Pons (tissue), 1 donor: ENCODE measurements at regions not wholly inside any gene's neighbourhood (a gene's known extent, or its start where the extent isn't known, plus 50 kb on each side); places are given as distances from the start of the nearest gene placed in this dataset.
"Not testable (repeated sequence)": the region's sequence is repeated elsewhere in the genome, so short reads cannot be mapped to it uniquely, and the experiment has no call there.

ENCODE experiments used
- DNase-seq: peaks from one replicate; pipeline ENCODE4 v3.0.0-alpha.2; 2016; ENCODE audit warnings: low spot score

DNA sequence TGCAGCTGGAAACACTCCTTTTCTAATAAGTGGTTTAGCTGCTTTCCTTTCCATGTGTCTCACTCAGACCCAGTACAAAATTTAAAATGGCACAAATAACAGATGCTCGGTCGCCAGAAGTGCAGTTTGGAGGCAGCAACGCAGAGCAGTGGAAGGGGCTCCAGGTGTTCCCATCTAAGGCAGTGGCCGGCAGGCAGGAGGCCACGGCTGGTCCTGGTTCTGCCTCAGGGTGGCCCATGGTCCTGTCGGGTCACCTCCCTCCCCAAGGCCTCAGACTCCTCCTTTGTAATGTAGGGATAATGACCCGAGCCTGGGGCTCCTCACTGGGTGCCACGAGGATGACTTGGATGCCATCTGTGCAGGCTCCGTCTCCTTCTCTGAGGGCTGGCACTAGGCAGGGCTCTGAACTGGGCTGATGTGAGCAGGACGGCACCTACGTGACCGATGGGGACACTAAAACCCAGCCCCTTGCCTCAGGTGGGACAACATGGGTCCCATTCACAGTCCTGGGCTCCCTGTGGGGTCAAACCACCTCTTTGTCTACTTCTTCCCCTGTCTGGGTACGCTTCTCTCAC is 80.9 kb upstream of the SLC66A3 start:
- DNase-seq = no peak

DNA sequence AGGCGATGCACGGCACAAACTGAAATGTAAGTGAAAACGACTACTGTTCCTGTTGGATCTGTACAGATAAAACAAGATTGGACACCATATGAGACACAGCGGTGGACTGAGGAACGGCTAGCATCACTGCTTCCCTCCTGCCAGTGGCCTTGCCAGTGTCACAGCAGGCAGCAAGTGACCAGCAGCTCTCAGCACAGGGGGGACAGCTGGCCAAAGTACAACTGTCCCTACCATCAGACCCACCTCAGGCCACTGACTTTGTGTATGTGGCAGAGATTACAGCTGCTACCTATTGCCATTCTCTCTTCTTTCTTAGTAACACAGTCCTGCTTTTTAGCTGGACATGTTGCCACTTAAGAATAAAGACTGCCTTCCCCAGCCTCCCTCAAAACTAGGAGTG is 80.0 kb upstream of the SLC66A3 start:
- no peak for DNase-seq

DNA sequence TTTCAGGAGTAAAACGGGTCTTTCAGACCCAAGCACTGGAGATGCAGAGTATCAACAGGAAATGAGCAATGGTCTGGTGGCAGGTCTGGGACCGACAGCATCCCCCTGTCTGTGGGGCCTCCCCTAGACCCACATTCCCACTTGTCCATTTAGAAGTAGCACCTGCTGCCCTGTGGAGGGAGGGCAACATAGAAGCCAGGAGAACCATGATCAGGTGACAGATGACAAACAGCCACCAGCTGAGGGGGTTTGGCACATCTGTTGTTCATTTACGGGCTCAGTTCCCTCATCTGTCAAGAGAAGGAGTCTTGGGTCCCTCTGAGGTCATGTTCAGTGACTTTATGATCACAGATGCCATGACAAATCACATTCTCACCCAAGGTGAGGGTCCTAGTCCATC is 77.9 kb upstream of the SLC66A3 start:
- DNase-seq = no peak

DNA sequence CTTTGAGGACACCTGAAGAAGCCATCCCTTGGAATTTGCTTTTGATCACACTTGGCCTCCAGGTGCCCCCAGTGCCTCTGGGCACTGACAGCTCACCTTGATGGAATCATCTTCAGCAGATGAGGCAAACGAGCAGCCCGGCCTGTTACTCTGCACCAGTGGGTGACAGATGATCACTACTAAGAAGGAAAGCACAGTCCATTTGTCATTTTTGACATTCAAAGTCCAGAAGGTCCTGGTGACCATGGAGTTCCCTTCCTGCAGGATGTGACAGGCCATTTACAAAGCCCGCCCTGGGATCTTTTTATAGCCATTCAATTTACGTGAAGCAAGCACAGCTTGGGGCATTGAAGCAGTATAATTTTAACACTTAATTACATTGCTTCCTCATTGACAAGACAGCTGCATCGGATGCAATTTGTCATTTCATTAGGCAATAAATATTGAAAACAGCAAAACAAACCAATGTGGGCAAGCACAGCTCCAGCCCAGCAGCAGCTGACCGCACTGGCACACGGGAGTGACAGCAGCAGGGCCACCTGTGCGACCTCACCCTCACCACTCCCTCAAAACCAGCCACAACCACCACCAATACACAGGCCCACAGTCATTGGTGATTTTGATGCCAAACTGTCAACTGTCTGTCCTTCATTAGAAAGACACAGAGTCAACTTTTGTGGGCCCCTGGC is 76.0 kb upstream of the SLC66A3 start:
- no peak for DNase-seq

DNA sequence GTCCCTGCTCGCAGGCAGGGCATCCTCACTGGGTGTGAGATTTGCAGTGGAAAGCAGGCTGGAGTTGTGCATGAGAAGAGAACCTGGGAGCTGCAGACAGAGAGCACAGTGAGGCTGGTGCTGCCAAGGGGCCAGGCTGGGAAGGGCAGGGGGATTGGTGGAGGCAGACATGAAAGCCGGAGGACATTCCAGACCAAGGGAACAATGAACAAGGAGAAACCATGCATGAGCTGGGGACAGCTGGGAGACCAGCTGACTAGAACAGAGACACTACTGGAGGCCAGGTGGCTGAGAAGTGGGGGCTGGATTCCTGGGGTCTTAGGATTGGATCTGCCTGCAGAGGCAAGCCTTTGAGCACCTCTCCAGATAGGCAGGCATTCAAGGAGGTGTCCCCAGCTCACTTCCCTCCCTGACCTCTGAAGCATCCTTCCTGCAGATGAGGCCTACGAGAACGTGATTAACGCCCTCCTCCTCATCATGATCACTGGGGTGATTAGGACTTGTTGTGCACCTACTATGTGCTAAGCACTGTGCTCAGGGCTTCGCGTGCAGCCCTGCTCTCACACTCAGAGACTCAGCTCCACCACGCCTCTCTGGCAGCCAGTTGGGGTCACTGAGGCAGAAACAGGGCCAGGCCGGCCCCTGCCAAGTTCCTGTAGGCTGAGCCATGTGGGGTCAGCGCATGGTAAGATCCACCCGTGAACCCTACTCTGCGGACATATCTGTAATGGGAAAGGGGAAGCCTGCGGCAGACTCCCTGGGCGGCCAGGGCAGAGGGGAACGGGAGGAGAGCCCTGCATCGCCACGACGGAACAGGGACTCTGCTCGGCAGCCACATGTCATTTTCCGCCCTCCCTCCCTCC is 74.8 kb upstream of the SLC66A3 start:
- DNase-seq = peak; percentile 57

DNA sequence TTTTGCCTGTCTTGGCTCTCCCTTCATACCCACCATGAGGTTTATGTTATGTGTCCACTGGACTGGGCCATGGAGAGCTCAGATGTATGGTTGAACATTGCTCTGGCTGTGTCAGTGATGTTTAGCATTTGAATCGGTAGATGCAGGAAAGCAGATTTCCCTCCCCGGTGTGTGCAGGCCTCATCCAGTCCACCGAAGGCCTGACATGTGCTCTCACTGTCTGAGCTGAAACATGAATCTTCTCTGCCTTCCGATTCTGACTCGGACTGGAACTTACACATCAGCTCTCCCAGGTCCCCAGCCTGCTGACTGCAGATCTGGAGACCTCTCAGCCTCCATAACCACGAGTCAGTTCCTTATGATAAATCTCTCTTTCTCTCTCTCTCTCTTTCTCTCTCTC is 72.4 kb upstream of the SLC66A3 start:
- DNase-seq = no peak

DNA sequence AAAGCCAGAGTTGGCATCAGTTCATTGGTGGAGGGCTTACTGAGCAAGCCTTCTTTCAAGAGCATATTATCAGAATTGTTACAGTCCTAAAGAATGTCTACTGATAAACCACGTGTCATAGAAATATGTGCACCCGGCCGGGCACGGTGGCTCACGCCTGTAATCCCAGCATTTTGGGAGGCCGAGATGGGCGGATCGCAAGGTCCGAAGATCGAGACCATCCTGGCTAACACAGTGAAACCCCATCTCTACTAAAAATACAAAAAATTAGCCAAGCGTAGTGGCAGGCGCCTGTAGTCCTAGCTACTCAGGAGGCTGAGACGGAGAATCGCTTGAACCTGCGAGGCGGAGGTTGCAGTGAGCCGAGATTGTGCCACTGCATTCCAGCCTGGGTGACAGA is 66.4 kb upstream of the SLC66A3 start:
- DNase-seq = not testable (repeated sequence)

DNA sequence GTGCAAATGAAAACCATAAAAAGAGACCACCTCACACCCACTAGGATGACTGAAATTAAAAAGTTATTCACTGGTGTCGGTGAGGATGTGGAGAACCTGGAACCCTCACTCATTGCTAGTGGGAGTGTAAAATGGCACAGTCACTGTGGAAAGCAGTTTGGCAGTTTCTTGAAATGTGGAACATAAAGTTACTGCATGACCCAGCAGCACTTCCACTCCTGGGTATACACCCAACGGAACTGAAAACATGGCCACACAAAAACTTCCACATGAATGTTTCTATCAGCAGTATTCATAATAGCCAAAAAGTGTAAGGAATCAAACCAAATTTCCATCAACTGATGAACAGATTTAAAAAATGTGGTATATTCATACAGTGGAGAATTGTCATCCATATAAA is 65.1 kb upstream of the SLC66A3 start:
- no peak for DNase-seq

DNA sequence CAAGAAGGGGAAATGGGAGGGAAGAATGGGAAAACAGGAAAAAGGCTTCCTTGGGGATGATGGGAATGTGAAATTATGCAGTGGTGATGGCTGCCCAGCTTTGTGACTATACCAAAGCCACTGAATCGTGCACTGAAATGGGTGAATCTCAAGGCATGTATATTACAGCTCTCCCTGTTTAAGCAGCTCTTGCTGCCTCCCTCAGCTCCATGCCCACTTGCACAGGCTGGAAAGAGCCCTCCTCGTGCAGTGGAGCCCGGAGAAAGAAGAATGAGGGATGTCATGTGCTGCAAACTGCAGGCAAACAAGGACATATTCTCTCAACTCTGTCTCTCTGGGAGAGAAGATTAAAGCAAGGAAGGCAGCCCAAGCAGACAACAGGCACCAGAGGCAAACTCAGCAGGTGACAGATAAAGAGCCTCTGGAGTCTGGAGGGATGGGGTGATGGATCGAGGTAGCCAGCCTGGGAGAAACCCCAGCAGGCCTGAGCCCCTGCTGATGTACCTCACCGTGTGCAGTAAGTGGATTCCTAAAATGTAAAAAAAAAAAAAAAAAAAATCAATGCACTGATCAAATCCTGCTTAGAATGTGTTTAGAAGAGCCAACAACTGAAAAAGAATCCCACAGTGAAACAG is 62.4 kb upstream of the SLC66A3 start:
- DNase-seq = peak; percentile 26

DNA sequence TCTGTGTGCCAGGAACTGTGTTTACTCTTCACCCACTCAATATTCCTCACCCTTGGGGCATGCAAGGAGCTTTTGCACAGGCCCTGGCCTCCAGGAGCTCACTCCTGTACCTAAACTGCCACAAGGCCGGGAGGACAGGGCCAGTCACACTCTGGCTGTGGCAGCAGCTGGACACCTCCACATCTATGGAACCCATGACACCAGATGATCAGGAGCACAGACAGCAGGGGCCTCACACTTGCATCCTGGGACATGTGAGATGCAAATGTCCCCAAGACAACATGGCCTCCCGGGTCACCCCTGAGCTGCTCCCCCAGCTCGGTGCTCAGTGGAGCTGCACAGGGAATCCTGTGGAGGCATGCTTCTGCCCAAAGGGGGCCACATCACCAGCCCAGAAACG is 61.8 kb upstream of the SLC66A3 start:
- DNase-seq = no peak

DNA sequence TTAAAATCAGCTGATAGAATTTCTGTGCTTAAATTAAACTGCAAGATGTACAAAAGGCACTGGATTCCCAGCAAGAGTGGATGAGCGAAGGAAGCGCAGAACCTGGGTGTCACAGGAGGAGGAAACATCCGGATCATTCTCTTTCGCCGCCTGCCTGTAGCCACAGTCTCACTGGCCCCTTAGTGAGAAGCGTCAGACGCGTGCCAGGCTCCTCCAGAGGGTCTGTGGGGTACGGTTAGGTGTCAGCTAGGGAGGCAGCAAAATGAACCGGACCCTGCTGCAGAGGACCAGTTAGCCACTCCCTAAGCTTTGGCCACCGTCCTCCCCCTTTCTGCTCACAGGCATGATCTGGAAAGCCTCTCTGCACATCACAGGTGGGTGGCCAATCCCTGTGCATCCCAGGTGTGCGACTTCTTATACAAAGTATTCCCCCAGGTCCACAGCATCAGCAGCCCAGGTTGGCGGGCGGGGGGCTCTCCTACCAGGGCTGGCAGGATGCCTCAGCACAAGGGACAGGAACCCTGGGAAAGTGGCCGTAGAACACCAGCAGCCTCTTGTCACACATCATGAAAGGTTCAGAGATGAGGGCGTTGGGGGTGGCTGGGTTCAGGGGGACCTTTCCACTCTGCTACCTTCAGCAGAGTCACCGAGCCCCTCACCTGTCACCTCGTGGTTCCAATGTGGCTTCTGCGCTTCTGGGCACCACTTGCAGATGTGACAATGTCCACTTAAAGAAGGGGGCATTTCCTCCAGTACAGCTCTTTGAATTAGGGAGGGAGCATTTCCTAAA is 61.1 kb upstream of the SLC66A3 start:
- DNase-seq = no peak

DNA sequence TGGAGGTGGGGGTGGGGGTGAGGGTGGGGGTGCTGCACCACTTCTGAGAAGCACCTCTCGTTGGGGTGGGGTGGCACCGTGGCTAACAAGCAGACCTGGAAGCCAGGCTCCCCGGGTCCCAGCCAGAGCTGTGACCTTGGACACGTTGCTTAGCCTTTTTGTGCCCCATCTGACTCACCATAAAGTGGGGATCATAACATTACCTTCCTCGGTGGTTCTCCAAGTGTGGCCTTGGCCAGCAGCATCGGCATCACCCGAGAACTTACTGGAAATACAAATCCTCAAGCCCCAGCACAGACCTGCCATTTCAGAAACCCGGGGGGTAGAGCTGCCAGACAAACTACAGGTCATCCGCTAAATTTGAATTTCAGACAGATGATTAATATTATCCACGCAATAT is 58.7 kb upstream of the SLC66A3 start:
- no peak for DNase-seq

DNA sequence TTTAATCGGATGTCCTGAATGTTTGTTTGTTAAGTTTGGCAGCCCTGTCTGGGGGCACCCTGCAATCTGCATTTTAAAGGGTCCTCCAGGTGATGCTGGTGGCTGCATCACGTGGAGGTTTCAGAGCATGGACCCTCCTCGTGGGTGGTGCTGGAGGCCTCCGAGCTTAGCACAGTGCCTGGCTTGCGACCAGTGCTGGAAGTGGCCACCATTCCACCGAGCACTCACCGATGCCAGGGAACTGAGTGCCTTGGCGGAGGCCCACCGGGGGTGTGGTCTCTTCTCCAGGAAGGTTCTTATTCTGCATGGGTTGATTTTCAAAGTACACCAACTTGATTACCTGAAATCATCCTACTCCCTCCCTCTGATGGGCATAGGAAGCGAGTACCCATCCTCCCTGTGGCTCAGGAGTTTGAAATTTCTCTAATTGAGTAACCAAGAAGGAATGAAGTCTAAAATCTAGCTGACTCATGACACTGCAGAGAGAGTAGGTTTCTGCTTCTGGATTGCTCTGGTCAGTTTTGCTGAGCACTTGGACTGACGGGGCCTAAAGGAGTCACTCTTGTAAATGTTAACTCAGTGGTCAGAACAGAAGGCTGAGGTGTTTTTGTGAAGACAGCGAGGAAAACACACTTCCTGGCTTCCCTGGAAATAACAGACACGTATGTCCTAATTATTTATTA is 58.1 kb upstream of the SLC66A3 start:
- DNase-seq = no peak

DNA sequence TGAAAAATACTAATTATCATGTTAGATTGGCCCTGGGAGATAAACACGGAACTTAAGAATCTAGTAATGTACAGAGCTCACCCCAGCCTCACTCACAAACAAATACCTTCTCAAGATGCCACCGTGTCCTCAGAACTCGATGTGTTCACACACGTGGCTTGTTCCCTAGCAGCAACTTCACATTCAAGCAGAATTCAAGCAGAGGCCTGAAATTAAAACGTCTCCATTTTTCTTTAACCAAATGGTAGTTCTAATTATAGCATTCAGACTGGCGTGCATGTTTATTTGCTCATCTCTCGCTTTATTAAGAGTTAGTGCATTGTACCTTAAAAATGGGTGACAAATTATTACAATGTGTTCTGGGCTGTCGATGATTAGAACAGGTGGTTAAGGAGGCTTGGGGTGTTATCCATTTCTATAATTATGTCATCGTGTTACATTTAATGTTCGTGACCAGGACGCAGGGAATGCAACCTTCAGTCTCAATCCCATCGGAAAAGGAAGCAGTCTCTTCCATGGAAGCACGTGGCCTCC is 57.3 kb upstream of the SLC66A3 start:
- no peak for DNase-seq

DNA sequence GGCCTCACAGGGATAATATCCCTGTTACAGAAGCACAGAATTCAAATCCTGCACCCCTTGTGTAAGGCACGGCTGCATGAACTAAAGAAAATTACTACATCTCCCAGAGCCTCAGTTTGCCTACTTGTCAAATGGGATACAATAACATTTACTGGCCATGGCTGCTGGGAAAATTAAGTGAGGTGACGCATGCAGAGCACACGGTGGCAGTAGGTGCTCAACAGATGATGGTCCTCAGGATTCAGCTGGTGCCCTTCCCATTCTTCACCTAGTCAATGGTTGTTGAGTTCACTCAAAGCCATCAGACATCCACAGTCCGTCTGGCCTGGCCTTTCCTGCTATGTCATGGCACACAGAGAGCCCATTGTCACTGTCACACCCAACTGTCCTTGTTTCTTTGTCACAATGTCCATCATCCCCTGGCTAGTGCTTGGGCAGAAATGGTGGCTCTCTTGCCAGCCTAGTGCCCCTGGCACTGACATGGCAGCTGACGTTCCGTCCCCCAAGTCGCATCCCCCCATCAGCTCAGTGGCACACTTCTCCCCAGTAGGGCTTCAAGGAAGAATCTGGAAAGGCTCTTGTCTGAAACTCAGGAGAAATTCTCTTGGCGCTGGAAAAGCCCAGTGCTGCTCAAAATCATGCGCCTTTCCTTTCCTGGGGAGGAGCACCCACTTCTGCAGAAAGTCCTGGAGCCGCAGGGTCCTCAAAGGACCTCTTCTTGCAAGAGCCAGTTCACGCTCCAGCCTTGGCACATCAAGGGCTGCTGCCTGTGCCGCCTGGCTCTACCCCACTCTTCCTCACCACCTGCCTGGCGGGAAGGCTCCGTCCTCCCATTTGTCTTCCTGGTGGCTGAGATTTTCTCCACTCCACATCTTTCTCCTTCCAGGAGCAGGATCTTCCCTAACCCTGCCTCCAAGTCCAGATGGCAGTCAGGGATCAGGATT is 55.9 kb upstream of the SLC66A3 start:
- DNase-seq = no peak

DNA sequence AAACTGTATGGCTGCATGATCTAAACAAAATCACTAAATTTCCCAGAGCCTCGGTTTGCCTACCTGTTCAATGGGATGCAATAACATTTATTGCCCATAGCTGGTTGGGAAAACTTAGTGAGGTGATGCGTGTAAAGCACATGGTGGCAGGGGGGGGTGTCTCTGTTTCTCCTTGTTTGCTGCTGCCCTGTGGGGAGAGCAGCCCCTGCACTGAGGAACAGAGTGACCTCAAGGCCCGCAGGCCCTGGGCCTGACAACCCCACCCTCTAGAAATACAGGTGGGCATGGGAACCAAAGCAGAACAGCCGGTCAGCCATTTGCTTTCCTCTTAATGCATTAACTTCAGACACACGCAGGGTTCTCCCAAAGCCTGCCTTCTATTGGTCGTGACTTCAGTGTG is 55.1 kb upstream of the SLC66A3 start:
- no peak for DNase-seq

DNA sequence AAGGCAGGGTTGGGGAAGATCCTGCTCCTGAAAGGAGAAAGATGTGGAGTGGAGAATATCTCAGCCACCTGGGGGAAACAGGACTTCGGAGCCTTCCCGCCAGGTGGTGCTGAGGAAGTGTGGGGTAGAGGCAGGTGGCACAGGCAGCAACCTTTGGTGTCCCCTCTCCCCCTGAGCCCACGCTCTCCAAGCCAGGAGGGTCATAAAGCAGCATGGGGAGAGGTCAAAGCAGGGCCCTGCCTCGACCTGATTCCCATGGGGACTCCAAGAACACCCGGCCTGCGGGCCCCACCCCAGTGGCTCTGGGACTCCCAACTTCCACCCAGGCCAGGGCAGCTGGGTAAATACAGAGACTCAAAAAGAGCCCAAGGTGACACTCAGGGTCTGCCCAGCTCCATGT is 54.3 kb upstream of the SLC66A3 start:
- DNase-seq = no peak

DNA sequence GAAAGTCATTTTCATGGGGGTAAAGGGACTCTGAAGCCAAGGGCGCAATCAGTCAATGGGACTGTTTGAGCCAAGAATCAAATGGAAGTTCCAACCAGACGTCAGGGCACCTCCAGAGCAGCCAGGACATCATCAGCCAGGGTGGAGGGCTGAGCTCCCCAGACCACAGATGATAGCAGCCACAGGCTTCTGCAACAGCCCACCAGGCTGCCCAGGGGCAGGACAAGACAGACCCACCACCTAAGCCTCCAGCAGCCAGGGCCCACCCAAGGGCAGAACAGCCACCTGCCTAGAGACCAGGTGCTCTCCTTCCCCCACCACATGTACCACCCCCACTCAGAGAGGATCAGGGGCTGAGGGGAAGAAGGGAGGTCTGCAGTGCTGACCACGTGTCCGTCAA is 53.8 kb upstream of the SLC66A3 start:
- no peak for DNase-seq

DNA sequence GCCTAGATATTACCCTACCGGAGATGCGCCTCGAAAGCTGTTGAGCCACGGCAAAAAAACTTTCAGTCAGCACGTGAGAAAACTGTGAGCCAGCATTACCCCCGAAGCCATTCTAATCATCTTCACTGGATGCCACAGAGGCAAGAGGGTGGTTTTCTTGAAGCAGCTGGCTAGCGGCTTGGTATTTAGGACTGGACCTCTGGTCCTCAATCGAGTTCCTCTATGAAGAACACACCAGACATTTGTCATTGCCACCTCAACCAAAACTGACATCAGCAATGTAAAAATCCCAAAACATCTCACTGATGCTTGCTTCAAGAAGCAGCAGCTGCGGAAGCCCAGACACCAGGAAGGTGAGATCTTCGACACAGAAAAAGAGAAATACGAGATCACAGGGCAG is 52.8 kb upstream of the SLC66A3 start:
- no peak for DNase-seq
